HG02884 (cell line): ENCODE measurements at regions not wholly inside any gene's neighbourhood (a gene's known extent, or its start where the extent isn't known, plus 50 kb on each side); places are given as distances from the start of the nearest gene placed in this dataset.

Experiments
- ATAC-seq: cut with Tn5 transposase; IDR thresholded peaks from one replicate; pipeline ENCODE4 v1.9.1; 2021; ENCODE audit warnings: mild to moderate bottlenecking, moderate library complexity; ENCODE audit not compliant: unreplicated experiment

- ATAC-seq, result no peak
Observed at GRCh38 chr12:88310069-88310468, 168.0 kb downstream of the TMTC3 start.

- ATAC-seq, result no peak
Observed at GRCh38 chr12:88310666-88311065, 168.6 kb downstream of the TMTC3 start.

GRCh38 chr12:88313554-88313953, 171.4 kb downstream of the TMTC3 start:
- ATAC-seq, result no peak

- ATAC-seq, result no peak
Observed at GRCh38 chr12:88314706-88315105, 172.6 kb downstream of the TMTC3 start.

GRCh38 chr12:88318726-88319125, 176.6 kb downstream of the TMTC3 start:
- no peak for ATAC-seq

GRCh38 chr12:88325076-88325815, 183.1 kb downstream of the TMTC3 start:
- ATAC-seq, result no peak

- no peak for ATAC-seq
Observed at GRCh38 chr12:88325816-88326189, 183.7 kb downstream of the TMTC3 start.

GRCh38 chr12:88327276-88327675, 185.2 kb downstream of the TMTC3 start:
- ATAC-seq, result no peak

- no peak for ATAC-seq
Observed at GRCh38 chr12:88328090-88328489, 186.0 kb downstream of the TMTC3 start.

- ATAC-seq, result no peak
Observed at GRCh38 chr12:88329833-88330232, 187.7 kb downstream of the TMTC3 start.

- ATAC-seq, result peak; percentile 47
Observed at GRCh38 chr12:88334271-88334670, 192.2 kb downstream of the TMTC3 start.

GRCh38 chr12:88336076-88336739, 194.1 kb downstream of the TMTC3 start:
- no peak for ATAC-seq

- ATAC-seq, result no peak
Observed at GRCh38 chr12:88338486-88338885, 196.4 kb downstream of the TMTC3 start.

GRCh38 chr12:88339254-88339949, 197.3 kb downstream of the TMTC3 start:
- ATAC-seq, result no peak

- ATAC-seq, result no peak
Observed at GRCh38 chr12:88339966-88340365, 197.9 kb downstream of the TMTC3 start.

GRCh38 chr12:88342251-88342806, 200.2 kb downstream of the TMTC3 start:
- ATAC-seq, result no peak

GRCh38 chr12:88351146-88351545, 209.0 kb downstream of the TMTC3 start:
- no peak for ATAC-seq

- no peak for ATAC-seq
Observed at GRCh38 chr12:88354691-88355090, 212.6 kb downstream of the TMTC3 start.

- no peak for ATAC-seq
Observed at GRCh38 chr12:88360343-88360742, 218.2 kb downstream of the TMTC3 start.

GRCh38 chr12:88361493-88361892, 218.8 kb downstream of the KITLG start:
- no peak for ATAC-seq

- ATAC-seq, result no peak
Observed at GRCh38 chr12:88362439-88362838, 217.8 kb downstream of the KITLG start.

- no peak for ATAC-seq
Observed at GRCh38 chr12:88365403-88365802, 214.9 kb downstream of the KITLG start.
